ENCODE measurements at regions not wholly inside any gene's neighbourhood (a gene's known extent, or its start where the extent isn't known, plus 50 kb on each side); places are given as distances from the start of the nearest gene placed in this dataset.

DNA sequence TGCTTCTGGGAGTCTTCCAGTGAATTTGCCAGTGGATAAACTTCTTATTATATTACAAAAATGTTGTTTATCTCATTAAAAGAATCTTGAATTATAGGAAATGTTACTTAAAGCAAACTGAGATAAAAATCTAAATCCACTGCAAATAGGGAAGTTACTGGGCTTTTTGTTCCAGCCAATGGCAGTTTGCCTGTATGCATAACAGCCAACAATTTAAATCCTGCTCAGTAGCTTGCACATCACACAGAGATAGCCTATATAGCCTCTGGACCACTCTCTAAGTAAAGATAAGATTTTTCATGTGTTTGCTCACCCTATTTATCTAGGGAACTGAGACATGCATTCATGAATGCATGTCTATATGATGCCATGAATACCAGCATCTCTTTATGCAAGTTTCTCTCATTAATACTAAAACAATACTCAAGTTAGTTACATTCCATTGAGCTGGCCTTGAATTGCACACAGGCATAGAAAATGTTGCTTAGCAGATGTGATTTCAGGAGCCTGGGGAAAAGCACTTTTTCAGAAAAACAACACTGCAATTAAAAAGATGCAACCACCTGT lies 92.1 kb upstream of the GPR149 start:
- no peak for DNase-seq (ENCODE audit: low spot score)
- Histone ChIP-seq H3K27ac (no peak overlapping the region), H3K79me2 (no peaks in the 10 kb centered on the region), H3K4me3 (no peak overlapping the region), H4K20me1 (ENCODE audit: insufficient read depth, poor library complexity, severe bottlenecking) (no peaks in the 10 kb centered on the region), H3K4me2 (no peak overlapping the region), H3K9me2 (replicated peaks; ENCODE audit: insufficient read depth) (no peaks in the 10 kb centered on the region), H3K4me1 (ENCODE audit: insufficient read depth) (no peaks in the 10 kb centered on the region), H3K36me3 (replicated peaks; ENCODE audit: insufficient read depth, low read depth) (no peaks in the 10 kb centered on the region), H3K9me3 (ENCODE audit: low read depth) (no peaks in the 10 kb centered on the region), H3K27me3 (no peaks in the 10 kb centered on the region), H2AFZ (no peak overlapping the region)
- TF ChIP-seq EZH2phosphoT487 (IDR thresholded peaks at IDR 0.05; ENCODE audit: low read depth, severe bottlenecking, unreplicated experiment): no peak
- TF ChIP-seq, protein P1, sequence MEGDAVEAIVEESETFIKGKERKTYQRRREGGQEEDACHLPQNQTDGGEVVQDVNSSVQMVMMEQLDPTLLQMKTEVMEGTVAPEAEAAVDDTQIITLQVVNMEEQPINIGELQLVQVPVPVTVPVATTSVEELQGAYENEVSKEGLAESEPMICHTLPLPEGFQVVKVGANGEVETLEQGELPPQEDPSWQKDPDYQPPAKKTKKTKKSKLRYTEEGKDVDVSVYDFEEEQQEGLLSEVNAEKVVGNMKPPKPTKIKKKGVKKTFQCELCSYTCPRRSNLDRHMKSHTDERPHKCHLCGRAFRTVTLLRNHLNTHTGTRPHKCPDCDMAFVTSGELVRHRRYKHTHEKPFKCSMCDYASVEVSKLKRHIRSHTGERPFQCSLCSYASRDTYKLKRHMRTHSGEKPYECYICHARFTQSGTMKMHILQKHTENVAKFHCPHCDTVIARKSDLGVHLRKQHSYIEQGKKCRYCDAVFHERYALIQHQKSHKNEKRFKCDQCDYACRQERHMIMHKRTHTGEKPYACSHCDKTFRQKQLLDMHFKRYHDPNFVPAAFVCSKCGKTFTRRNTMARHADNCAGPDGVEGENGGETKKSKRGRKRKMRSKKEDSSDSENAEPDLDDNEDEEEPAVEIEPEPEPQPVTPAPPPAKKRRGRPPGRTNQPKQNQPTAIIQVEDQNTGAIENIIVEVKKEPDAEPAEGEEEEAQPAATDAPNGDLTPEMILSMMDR (IDR thresholded peaks at IDR 0.05; ENCODE audit: poor library complexity): no peak
- no peak for TF ChIP-seq EZH2 (IDR thresholded peaks at IDR 0.05; ENCODE audit: borderline replicate concordance)

DNA sequence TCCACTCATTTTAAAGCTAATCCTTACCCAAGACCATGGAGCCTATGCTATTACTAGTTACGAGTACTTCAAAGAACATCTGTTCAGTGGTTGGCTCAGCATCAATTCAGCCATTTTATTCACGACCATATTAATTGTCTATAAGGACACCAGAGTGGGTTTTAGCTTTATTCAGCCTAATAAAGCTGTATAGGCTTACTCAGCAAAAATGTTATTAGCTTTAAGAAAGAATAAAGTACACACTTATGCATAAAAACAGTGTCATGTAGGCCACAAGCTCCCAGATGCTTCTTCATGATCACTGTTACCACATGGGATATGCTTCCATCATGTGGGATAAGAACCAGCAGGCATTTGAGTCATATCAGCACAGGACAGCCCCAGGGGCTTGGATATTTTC lies 87.4 kb upstream of the GPR149 start:
- H3K9me2 ChIP-seq (replicated peaks; ENCODE audit: insufficient read depth): no peaks in the 10 kb centered on the region
- H3K9me3 ChIP-seq (ENCODE audit: low read depth): no peaks in the 10 kb centered on the region
- H3K36me3 ChIP-seq (replicated peaks; ENCODE audit: insufficient read depth, low read depth): no peaks in the 10 kb centered on the region
- H3K4me1 ChIP-seq (ENCODE audit: insufficient read depth): no peaks in the 10 kb centered on the region
- DNase-seq (ENCODE audit: low spot score): no peak
- 48% methylated on average over 2 of the region's 2 CpGs for WGBS (ENCODE audit: low lambda C conversion rate, missing lambda C conversion rate)
- no peak overlapping the region for H3K4me3 ChIP-seq
- no peaks in the 10 kb centered on the region for H3K27me3 ChIP-seq
- H3K27ac ChIP-seq: no peak overlapping the region
- no peak overlapping the region for H3K4me2 ChIP-seq
- H3K79me2 ChIP-seq: no peaks in the 10 kb centered on the region
- no peaks in the 10 kb centered on the region for H4K20me1 ChIP-seq (ENCODE audit: insufficient read depth, poor library complexity, severe bottlenecking)
- TF ChIP-seq EZH2 (IDR thresholded peaks at IDR 0.05; ENCODE audit: borderline replicate concordance): no peak
- no peak overlapping the region for H2AFZ ChIP-seq

DNA sequence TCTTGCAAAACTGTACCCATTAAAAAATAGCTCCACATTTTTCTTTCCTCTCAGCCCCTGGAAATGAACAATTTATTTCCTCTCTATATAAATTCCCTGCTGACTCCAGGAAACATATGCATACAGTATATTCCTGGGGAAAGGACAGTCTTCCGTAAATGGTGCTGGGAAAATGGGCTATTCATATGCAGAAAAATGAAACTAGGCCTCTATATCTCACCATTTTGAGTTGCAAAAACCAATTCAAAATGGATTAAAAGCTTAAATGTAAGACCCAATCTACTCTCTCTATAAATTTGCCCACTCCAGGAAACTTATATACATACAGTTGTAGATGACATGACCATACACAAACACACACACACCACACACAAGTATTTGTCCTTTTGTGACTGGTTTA lies 85.9 kb upstream of the GPR149 start:
- no peak overlapping the region for H3K4me3 ChIP-seq
- H3K27ac ChIP-seq: no peak overlapping the region
- H3K9me2 ChIP-seq (replicated peaks; ENCODE audit: insufficient read depth): no peaks in the 10 kb centered on the region
- 89% methylated on average over 1 of the region's 1 CpG for WGBS (ENCODE audit: low lambda C conversion rate, missing lambda C conversion rate)
- no peaks in the 10 kb centered on the region for H4K20me1 ChIP-seq (ENCODE audit: insufficient read depth, poor library complexity, severe bottlenecking)
- no peaks in the 10 kb centered on the region for H3K27me3 ChIP-seq
- H3K4me1 ChIP-seq (ENCODE audit: insufficient read depth): no peaks in the 10 kb centered on the region
- no peaks in the 10 kb centered on the region for H3K36me3 ChIP-seq (replicated peaks; ENCODE audit: insufficient read depth, low read depth)
- no peaks in the 10 kb centered on the region for H3K79me2 ChIP-seq
- H3K4me2 ChIP-seq: no peak overlapping the region
- H2AFZ ChIP-seq: no peak overlapping the region
- no peaks in the 10 kb centered on the region for H3K9me3 ChIP-seq (ENCODE audit: low read depth)
- no peak for DNase-seq (ENCODE audit: low spot score)
- TF ChIP-seq, protein P1 (IDR thresholded peaks at IDR 0.05; ENCODE audit: poor library complexity): no peak
- TF ChIP-seq EZH2 (IDR thresholded peaks at IDR 0.05; ENCODE audit: borderline replicate concordance) (no peak), EZH2phosphoT487 (IDR thresholded peaks at IDR 0.05; ENCODE audit: low read depth, severe bottlenecking, unreplicated experiment) (no peak)

DNA sequence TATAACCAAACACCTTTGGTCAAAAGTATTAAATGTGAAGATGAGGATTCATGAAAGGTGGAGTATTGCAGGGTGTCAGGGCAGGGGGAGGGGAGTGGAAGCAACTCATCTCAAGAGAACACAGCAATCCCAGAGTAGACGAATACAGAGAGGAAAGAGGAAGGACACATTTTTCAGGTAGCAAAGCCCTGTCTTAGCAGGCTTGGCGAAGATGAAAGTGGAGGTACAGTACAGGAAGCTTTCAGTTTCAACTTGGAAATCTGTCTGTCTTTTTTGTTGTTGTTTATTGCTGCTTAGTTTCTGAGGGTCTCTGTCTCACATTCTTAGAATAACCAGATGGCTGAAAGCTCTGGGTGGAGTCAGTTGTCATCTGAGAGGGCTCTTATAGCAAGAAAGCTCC lies 80.8 kb upstream of the GPR149 start:
- H2AFZ ChIP-seq: no peak overlapping the region
- no peaks in the 10 kb centered on the region for H3K9me3 ChIP-seq (ENCODE audit: low read depth)
- no peaks in the 10 kb centered on the region for H3K36me3 ChIP-seq (replicated peaks; ENCODE audit: insufficient read depth, low read depth)
- WGBS (ENCODE audit: low lambda C conversion rate, missing lambda C conversion rate): 68% methylated on average over 2 of the region's 2 CpGs
- TF ChIP-seq, protein P1 (IDR thresholded peaks at IDR 0.05; ENCODE audit: poor library complexity): no peak
- no peak overlapping the region for H3K27ac ChIP-seq
- DNase-seq (ENCODE audit: low spot score): no peak
- H3K4me1 ChIP-seq (ENCODE audit: insufficient read depth): no peaks in the 10 kb centered on the region
- no peaks in the 10 kb centered on the region for H3K27me3 ChIP-seq
- no peaks in the 10 kb centered on the region for H3K9me2 ChIP-seq (replicated peaks; ENCODE audit: insufficient read depth)
- no peak overlapping the region for H3K4me2 ChIP-seq
- H3K79me2 ChIP-seq: no peaks in the 10 kb centered on the region
- H3K4me3 ChIP-seq: no peak overlapping the region
- no peaks in the 10 kb centered on the region for H4K20me1 ChIP-seq (ENCODE audit: insufficient read depth, poor library complexity, severe bottlenecking)

All from hepatocyte (in vitro differentiated cells).